GM20431 (cell line): ENCODE measurements at regions not wholly inside any gene's neighbourhood (a gene's known extent, or its start where the extent isn't known, plus 50 kb on each side); places are given as distances from the start of the nearest gene placed in this dataset.
"Not testable (repeated sequence)": the region's sequence is repeated elsewhere in the genome, so short reads cannot be mapped to it uniquely, and the experiment has no call there.

Source experiments
- in situ Hi-C: fragments of 300-500 bp; cut with MseI, MboI; formaldehyde crosslinking; loops from one replicate; pipeline ENCODE4 v1.15.0; 2020; ENCODE audit warnings: low sequenced_read_pairs; ENCODE audit not compliant: unreplicated experiment

- in situ Hi-C loops = no loop called here
Observed at GRCh38 chr19:20397292-20397691, 168.3 kb downstream of the ZNF737 start.

- in situ Hi-C loops = no loop called here
Observed at GRCh38 chr19:20388706-20389225, 176.8 kb downstream of the ZNF737 start.

GRCh38 chr19:20385061-20385460 lies 180.5 kb downstream of the ZNF737 start:
- in situ Hi-C loops = no loop called here

DNA sequence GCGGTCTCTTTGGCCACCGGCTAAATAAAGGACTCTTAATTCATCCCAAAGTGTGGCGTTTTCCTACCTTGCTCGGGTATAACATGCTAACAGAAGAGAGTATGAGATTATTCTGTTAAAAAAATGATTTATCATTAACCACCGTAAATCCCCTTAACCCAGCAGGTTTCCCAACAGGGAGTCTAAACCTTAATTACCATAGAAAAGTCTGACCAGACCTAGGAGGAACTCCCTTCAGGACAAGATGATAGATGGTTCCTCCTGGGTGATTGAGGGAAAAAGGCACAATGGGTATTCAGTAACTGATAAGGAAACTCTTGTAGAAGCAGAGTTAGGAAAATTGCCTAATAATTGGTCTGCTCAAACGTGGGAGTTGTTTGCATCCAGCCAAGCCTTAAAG lies 193.7 kb downstream of the ZNF737 start:
- in situ Hi-C loops = no loop called here

DNA sequence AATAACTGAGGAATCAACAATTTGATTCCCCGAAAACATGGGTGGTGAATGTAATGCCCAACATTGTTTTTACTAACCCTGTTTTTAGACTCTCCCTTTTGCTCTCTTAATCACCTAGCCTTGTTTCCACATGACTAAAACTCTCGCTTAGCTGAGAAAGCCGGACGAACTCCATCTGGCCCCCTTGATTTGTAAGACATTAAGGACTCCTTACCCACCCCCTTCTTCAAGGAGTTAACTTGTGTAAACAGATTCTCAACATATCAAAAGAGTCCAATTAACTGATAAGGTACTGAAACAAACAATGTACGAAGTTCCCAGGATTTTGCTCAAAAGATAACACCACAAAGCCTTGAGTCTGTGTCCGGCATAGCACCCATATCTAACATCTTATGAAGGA lies 194.3 kb downstream of the ZNF737 start:
- in situ Hi-C loops = not testable (repeated sequence)

DNA sequence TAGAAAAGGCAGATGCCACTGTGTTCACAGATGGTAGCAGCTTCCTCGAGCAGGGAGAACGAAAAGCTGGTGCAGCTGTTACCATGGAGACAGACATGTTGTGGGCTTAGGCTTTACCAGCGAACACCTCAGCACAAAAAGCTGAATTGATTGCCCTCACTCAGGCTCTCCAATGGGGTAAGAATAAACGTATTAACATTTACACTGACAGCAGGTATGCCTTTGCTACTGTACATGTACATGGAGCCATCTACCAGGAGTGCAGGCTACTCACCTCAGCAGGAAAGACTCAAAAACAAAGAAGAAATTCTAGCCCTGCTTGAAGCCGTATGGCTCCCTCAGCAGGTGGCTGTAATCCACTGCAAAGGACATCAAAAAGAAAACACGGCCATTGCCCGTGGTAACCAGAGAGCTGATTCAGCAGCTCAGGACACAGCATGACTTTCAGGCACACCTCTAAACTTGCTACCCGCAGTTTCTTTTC lies 197.7 kb downstream of the ZNF737 start:
- in situ Hi-C loops = no loop called here

DNA sequence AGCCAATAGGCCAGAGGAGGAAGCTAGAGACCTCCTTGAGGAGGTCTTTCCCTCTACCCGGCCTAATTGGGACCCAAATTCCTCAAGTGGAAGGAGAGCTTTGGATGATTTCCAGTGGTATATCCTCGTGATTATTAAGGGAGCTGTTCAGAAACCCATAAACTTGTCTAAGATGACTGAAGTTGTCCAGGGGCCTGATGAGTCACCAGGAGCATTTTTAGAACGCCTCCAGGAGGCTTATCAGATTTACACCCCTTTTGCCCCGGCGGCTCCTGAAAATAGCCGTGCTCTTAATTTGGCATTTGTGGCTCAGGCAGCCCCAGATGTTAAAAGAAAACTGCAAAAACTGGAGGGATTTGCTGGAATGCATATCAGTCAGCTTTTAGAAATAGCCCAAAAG lies 198.1 kb downstream of the ZNF486 start:
- in situ Hi-C loops = no loop called here

GRCh38 chr19:20359933-20360720 lies 193.1 kb downstream of the ZNF486 start:
- in situ Hi-C loops = no loop called here

- in situ Hi-C loops = not testable (repeated sequence)
Observed at GRCh38 chr19:20358841-20359465, 191.9 kb downstream of the ZNF486 start.

GRCh38 chr19:20357921-20358320 lies 190.9 kb downstream of the ZNF486 start:
- in situ Hi-C loops = no loop called here

- in situ Hi-C loops = no loop called here
Observed at GRCh38 chr19:20351244-20351643, 184.2 kb downstream of the ZNF486 start.

- in situ Hi-C loops = no loop called here
Observed at GRCh38 chr19:20349206-20349605, 182.2 kb downstream of the ZNF486 start.

- in situ Hi-C loops = no loop called here
Observed at GRCh38 chr19:20339444-20339843, 172.4 kb downstream of the ZNF486 start.

DNA sequence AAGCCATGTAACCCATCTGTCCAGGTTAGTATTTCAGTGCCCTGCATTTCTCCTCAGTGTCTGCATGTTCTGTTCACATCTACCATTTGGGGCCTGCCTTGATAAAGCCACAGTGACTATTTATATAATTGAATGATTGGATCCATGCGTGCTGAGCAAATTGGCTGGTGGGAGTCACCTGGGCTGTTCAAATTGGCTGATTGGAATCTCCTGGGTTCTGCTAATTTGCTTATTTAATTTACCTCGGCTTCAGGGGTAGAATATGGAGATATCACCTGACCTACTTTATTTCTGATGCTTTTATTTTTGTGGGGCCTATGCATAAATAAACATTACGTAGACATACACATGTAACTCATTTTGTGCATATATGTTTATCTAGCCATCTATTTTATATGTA lies 167.7 kb downstream of the ZNF486 start:
- in situ Hi-C loops = no loop called here

DNA sequence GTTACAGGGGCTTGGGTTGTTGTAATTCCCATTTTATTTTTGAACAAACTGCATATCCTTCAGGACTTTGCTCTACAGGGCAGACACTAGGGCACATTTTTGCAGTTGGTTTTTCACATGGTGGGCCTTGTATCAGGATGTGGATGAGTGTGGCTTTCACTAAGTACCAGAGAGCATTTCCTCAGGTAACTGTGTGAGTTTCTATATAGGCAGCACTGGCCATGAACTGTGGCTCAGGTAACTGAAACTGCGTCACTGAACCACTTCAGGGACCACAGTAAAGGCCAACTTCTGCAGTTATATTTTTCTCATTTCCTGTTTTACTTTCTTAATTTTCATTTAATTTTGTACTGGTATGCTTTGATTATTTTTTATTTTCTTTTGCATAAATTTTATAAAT lies 166.5 kb downstream of the ZNF486 start:
- in situ Hi-C loops = no loop called here

GRCh38 chr19:20325151-20325550 lies 158.1 kb downstream of the ZNF486 start:
- in situ Hi-C loops = no loop called here

DNA sequence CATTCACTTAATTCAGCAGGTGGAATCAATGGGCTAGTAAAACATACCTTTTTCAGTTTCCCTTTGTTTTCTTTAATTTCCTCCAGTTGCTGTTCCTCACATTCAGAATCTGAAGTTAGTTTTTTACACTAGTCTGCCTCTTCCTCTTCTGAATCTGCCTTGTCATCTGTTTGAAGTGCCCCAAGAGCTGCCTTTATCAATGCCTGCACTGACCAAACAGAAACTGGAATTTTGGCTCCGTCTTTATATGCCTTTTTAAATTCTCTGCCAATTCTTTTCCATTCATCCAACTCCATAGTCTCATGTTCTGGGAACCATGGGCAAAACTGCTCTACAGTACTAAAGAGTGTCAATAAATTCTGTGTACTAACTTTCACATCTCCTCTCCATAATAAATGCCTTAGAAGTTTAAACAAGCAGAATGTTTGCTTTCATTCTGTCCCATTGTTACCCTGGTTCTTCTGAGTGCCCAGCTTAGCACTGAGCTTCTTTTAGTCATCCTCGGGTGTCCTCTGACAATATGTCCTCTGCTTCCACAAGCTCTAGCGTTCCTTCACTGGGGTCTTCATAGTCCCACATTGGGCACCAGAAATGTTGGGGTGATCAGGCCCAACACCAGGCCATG lies 154.2 kb downstream of the ZNF486 start:
- in situ Hi-C loops = no loop called here

- in situ Hi-C loops = no loop called here
Observed at GRCh38 chr19:20320191-20320590, 153.2 kb downstream of the ZNF486 start.

DNA sequence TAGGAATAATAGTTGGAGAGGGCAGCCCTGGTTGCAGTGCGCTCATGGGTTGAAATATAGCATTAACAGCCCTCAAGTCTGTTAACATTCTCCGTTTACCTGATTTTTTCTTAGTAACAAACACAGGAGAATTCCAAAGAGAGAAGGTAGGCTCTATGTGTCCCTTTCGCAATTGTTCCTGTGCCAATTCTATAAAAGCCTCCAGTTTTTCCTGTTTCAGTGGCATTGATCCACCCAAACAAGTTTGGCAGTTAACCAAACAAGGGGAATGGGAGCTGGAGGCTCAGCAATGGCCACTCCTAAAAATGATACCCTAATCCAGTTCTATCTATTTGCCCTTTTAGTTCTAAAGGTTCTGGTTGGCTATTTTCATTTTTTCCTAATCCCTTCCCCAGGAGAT lies 151.6 kb downstream of the ZNF486 start:
- in situ Hi-C loops = no loop called here

- in situ Hi-C loops = no loop called here
Observed at GRCh38 chr19:20315543-20315942, 148.5 kb downstream of the ZNF486 start.

DNA sequence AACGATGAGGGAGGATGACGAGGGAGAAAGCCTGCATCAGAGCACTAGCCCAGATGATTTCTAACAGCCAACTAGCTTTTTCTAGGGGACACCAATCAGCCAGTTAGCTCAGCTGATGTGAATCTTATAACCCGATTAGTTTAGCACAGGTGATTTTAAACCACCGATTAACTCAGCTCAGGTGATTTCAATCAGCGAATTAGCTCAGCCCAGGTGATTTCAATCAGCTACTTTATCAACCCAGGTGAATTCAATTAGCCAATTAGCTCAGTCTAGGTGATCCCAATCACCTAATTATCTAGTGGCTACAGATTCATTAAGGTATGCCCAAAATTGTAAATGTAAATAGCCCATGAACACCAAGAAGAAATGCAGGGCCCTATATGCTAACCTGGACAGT lies 146.9 kb downstream of the ZNF486 start:
- in situ Hi-C loops = no loop called here
